D721Med (cell line): ENCODE measurements at regions not wholly inside any gene's neighbourhood (a gene's known extent, or its start where the extent isn't known, plus 50 kb on each side); places are given as distances from the start of the nearest gene placed in this dataset.

Experiments used
- DNase-seq: peaks from one replicate; pipeline ENCODE4 v3.0.0; 2011; ENCODE audit warnings: low spot score; ENCODE audit not compliant: insufficient read length
- FAIRE-seq: peaks from 2 replicates; lab custom pipeline; 2011; peaks lifted over from hg19 to GRCh38; lab: Jason Lieb, UNC
- TF ChIP-seq, protein P1 (sequence below): IDR thresholded peaks from 2 replicates; pipeline ENCODE4 v1.5.1; 2012; ENCODE audit warnings: mild to moderate bottlenecking, control low read depth; ENCODE audit not compliant: insufficient read depth; ENCODE audit errors: missing control alignments

DNA sequence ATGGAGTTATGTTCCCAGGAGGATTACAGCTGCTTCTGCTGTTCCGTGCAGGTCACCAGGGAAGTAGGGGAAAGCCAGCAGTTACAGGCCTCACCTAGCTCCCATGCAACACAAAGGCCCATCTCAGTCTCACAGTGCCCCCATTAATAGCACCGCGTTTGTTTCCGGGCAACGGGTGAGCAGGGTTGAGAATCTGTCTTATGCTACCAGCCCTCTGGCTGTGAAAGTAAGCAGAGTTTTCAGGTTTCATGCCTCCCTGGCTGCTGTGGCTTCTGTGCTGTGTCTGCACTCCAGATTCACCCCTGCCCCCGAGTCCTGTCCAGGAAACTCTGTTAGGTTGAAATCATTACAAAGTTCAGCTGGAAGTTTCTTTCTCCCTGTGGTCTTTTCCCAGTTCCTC, 254.4 kb upstream of the GPR149 start:
- FAIRE-seq = no peak
- TF ChIP-seq, protein P1, sequence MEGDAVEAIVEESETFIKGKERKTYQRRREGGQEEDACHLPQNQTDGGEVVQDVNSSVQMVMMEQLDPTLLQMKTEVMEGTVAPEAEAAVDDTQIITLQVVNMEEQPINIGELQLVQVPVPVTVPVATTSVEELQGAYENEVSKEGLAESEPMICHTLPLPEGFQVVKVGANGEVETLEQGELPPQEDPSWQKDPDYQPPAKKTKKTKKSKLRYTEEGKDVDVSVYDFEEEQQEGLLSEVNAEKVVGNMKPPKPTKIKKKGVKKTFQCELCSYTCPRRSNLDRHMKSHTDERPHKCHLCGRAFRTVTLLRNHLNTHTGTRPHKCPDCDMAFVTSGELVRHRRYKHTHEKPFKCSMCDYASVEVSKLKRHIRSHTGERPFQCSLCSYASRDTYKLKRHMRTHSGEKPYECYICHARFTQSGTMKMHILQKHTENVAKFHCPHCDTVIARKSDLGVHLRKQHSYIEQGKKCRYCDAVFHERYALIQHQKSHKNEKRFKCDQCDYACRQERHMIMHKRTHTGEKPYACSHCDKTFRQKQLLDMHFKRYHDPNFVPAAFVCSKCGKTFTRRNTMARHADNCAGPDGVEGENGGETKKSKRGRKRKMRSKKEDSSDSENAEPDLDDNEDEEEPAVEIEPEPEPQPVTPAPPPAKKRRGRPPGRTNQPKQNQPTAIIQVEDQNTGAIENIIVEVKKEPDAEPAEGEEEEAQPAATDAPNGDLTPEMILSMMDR = no peak
- DNase-seq = no peak

DNA sequence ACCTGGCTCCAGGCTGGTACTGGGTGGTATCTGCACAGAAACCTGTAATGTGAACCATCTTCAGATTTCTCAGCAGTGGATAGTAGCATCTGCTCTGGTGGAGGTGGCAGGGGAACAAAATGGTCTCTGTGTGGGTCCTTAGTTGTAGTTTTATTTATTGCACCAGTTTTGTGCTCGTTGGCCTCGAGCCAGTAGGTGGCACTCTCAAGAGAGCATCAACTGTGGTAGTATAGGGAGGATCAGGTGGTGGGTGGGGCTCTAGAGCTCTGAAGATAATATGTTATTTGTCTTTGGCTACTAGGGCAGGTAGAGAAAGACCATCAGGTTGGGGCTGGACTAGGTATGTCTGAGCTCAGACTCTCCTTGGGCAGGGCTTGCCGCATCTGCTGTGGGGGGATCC, 254.0 kb upstream of the GPR149 start:
- DNase-seq (no peak), FAIRE-seq (no peak)
- TF ChIP-seq, protein P1 = no peak

DNA sequence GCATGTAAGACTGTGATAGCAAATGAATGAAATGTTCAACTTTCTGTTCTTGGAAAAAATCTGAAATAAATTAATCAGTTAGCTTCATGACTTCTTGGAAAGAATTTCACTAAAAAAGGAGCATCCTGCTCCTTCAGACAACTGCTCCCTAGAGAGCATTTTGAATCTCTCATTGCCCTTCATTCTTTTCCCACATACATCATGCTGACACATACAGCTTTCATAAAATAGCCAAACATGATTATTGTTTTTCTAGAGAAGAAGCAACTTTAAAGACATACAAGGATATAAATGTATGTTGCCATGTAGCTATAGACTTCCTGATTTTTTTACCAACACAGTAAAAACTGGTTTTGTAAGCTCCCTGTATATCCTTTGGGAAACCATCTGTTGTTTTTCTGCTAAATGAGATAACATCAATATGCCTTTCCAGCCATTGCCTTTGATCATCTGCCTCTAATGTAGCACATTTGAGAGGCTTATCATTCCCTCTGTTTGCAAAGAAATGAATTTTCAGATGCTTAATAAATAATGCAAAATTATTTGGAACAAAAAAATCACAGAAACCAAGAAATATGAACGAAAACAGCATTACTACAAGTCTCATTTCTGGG, 248.2 kb upstream of the GPR149 start:
- FAIRE-seq (peak; percentile 92), DNase-seq (no peak)
- TF ChIP-seq, protein P1 = no peak

DNA sequence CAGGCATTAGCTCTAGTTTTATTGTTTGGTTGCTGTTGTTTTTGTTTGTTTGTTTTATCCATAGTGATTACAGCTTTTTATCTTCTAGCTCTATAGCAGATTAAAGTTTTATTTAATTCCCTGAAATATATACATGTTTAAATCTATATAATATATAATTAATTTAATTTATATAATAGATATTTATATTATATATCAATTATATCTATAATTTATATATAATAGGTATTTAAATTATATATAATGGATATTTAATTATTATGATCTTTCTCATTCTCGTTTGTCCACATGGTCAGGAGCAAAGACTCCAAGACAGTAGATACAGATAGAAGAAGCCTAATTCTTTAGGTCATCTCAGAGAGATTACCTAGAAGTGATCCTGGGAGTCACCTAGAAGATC, 238.8 kb upstream of the GPR149 start:
- TF ChIP-seq, protein P1 = no peak
- DNase-seq (no peak), FAIRE-seq (no peak)

DNA sequence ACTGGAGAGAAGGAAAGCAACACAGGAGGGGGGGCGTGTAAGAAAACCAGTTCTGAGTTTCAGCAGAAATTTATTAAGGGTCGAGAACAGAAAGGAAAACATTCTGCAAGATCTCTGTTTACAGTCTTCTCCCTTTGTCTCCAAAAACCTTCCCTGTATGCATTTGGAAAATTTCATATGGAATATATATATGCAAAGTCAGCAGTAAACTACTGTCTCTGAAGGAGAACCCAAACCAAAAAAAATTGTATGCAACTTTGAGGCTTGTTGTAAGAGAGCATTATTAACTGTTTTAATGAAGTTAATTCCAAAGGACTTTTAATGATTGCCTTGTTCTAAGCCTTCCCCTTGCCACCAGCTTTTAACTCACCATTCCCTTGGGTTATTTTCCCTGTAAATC, 238.2 kb upstream of the GPR149 start:
- no peak for DNase-seq
- no peak for FAIRE-seq
- TF ChIP-seq, protein P1 = no peak

DNA sequence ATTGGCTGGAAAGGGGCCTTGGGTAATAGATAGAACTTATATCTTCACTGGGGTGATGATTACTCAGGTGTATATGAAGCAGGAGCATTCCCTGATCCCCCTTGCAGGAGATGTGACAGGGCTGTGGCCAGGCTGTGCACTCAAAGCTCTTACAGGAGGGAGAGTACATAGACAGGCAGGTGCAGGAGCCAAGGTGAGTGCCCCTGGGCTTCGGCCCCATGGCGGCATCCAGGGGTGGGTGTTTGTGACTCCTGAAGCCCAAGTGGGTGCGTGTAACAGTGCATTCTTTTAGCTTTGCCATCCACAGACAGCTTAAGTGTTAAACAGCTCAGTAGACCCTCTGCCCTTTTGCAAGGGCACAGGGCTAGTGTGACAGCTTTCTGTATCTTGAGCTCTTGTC, 236.6 kb upstream of the GPR149 start:
- FAIRE-seq = no peak
- TF ChIP-seq, protein P1 = no peak
- no peak for DNase-seq

DNA sequence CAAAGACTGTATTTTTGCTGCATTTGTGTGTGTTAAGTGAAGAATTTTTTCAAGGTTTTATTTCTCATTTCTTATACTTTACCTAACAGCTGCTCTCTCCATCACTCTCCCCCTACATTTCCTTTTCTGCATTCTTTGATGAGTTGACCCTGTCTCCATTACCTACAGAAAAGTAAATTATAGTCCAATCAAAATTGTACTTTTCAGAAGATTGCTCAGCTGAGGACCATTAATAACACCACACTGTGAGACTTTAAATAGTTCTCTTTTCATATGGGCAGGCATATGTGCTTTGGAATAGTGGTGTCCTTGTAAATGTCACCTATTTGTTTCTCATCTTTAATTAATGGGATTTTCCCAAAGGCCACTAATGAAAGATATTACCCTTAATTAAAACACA, 234.7 kb upstream of the GPR149 start:
- FAIRE-seq = no peak
- DNase-seq = no peak
- TF ChIP-seq, protein P1 = no peak
